NOMO-1 treated with DMSO at 0.1 percent for 48 hours (cell line): ENCODE measurements at regions not wholly inside any gene's neighbourhood (a gene's known extent, or its start where the extent isn't known, plus 50 kb on each side); places are given as distances from the start of the nearest gene placed in this dataset.
"Not testable (repeated sequence)": the region's sequence is repeated elsewhere in the genome, so short reads cannot be mapped to it uniquely, and the experiment has no call there.

ENCODE experiments used
- DNase-seq: peaks from one replicate; lab custom pipeline; 2025; ENCODE audit not compliant: unreplicated experiment; lab: John Stamatoyannopoulos, UW

GRCh38 chr21:15301014-15301413 lies 236.2 kb upstream of the NRIP1 start:
- no peak for DNase-seq

- no peak for DNase-seq
Observed at GRCh38 chr21:15301736-15302135, 236.9 kb upstream of the NRIP1 start.

- no peak for DNase-seq
Observed at GRCh38 chr21:15306271-15306670, 241.5 kb upstream of the NRIP1 start.

GRCh38 chr21:15308333-15308732 lies 243.5 kb upstream of the NRIP1 start:
- DNase-seq, result no peak

GRCh38 chr21:15309022-15309590 lies 244.3 kb upstream of the NRIP1 start:
- DNase-seq, result no peak

GRCh38 chr21:15309721-15310120 lies 244.9 kb upstream of the NRIP1 start:
- no peak for DNase-seq

GRCh38 chr21:15311510-15311909 lies 246.7 kb upstream of the NRIP1 start:
- DNase-seq, result no peak

- not testable (repeated sequence) for DNase-seq
Observed at GRCh38 chr21:15317034-15317433, 252.2 kb upstream of the NRIP1 start.

GRCh38 chr21:15319727-15320126 lies 254.9 kb upstream of the NRIP1 start:
- DNase-seq, result no peak

GRCh38 chr21:15324542-15324941 lies 259.7 kb upstream of the NRIP1 start:
- DNase-seq, result no peak

GRCh38 chr21:15326032-15326867 lies 261.4 kb upstream of the NRIP1 start:
- no peak for DNase-seq

GRCh38 chr21:15327637-15328265 lies 263.0 kb upstream of the NRIP1 start:
- DNase-seq, result no peak

- no peak for DNase-seq
Observed at GRCh38 chr21:15329191-15329590, 264.4 kb upstream of the NRIP1 start.

GRCh38 chr21:15330872-15331271 lies 266.1 kb upstream of the NRIP1 start:
- DNase-seq, result no peak

GRCh38 chr21:15332572-15332971 lies 267.8 kb upstream of the NRIP1 start:
- DNase-seq, result no peak

- no peak for DNase-seq
Observed at GRCh38 chr21:15333136-15333710, 268.4 kb upstream of the NRIP1 start.

- peak; percentile 73 for DNase-seq
Observed at GRCh38 chr21:15333951-15334350, 269.2 kb upstream of the NRIP1 start.

GRCh38 chr21:15343066-15343465 lies 278.3 kb upstream of the NRIP1 start:
- no peak for DNase-seq

GRCh38 chr21:15352009-15352408 lies 287.2 kb upstream of the NRIP1 start:
- no peak for DNase-seq

- no peak for DNase-seq
Observed at GRCh38 chr21:15353546-15353945, 288.7 kb upstream of the NRIP1 start.

- DNase-seq, result no peak
Observed at GRCh38 chr21:15354516-15354915, 289.7 kb upstream of the NRIP1 start.

GRCh38 chr21:15355066-15355465 lies 290.3 kb upstream of the NRIP1 start:
- DNase-seq, result no peak
